K562 (cell line): ENCODE measurements at regions not wholly inside any gene's neighbourhood (a gene's known extent, or its start where the extent isn't known, plus 50 kb on each side); places are given as distances from the start of the nearest gene placed in this dataset.

Experiments used
- ATF3 ChIP-seq, 2 experiments: fragments of 450-650 bp in 1 of 2; sonication (generic) in 1 of 2; formaldehyde crosslinking in 1 of 2; IDR thresholded peaks in 1 of 2; conservative IDR thresholded peaks in 1 of 2; 2 replicates each; pipeline versions ENCODE4 v1.6.1 to v1.8.1; 2016 to 2023; ENCODE audit warnings: mild to moderate bottlenecking in 2 of 2, moderate library complexity in 2 of 2, inconsistent platforms in 1 of 2, missing genetic modification reagents in 1 of 2
- CTCF ChIP-seq, 3 experiments: IDR thresholded peaks in 2 of 3; conservative IDR thresholded peaks in 1 of 3; 2 replicates each; pipeline ENCODE4 v1.5.1; 2011 to 2012; ENCODE audit warnings: low read length in 3 of 3, mild to moderate bottlenecking in 3 of 3, control low read depth in 2 of 3, improper control_type of control experiment in 1 of 3, inconsistent platforms in 1 of 3, low read depth in 1 of 3, mixed read lengths in 1 of 3, moderate library complexity in 1 of 3; ENCODE audit not compliant: insufficient read depth in 2 of 3
- ESRRA ChIP-seq: fragments of 450-650 bp; IDR thresholded peaks from 2 replicates; pipeline ENCODE4 v1.6.1; 2014; ENCODE audit warnings: low read depth, mild to moderate bottlenecking, moderate library complexity, borderline replicate concordance
- PATZ1 ChIP-seq: fragments of 250-450 bp; sonication (Bioruptor Pico); IDR thresholded peaks from 2 replicates; pipeline ENCODE4 v1.5.0; 2020; ENCODE audit warnings: mild to moderate bottlenecking, borderline replicate concordance
- RAD21 ChIP-seq, 2 experiments: fragments of 250-450 bp in 1 of 2; fragments of 450-650 bp in 1 of 2; sonication (Bioruptor Pico) in 1 of 2; formaldehyde crosslinking in 1 of 2; IDR thresholded peaks in 1 of 2; conservative IDR thresholded peaks in 1 of 2; 2 replicates each; pipeline versions ENCODE4 v1.4.0 to v1.8.0; 2020 to 2022; ENCODE audit warnings: mild to moderate bottlenecking in 2 of 2, moderate library complexity in 1 of 2
- RBFOX2 ChIP-seq: fragments of 200-400 bp; formaldehyde crosslinking; IDR thresholded peaks from 2 replicates; pipeline ENCODE4 v1.6.1; 2017; ENCODE audit warnings: low read depth, mild to moderate bottlenecking, low read length, moderate library complexity
- SIN3A ChIP-seq, 2 experiments: fragments of 150-350 bp in 1 of 2; IDR thresholded peaks; 2 replicates each; pipeline ENCODE4 v1.6.1; 2011 to 2016; ENCODE audit warnings: borderline replicate concordance in 2 of 2, low read depth in 2 of 2, low read length in 2 of 2, mild to moderate bottlenecking in 2 of 2, moderate library complexity in 2 of 2; ENCODE audit not compliant: control insufficient read depth in 1 of 2
- ZFP91 ChIP-seq: sonication (generic); formaldehyde crosslinking; IDR thresholded peaks from 2 replicates; pipeline ENCODE4 v1.8.0; 2022; ENCODE audit warnings: mild to moderate bottlenecking, missing genetic modification reagents
- ZNF174 ChIP-seq: fragments of 250-450 bp; sonication (Bioruptor Pico); IDR thresholded peaks from 2 replicates; pipeline ENCODE4 v1.4.0; 2020; ENCODE audit warnings: mild to moderate bottlenecking

- TF ChIP-seq CTCF (IDR thresholded peaks at IDR 0.05 in 2 of 3, conservative IDR thresholded peaks at IDR 0.05 in 1 of 3; ENCODE audit: insufficient read depth in 2 of 3, low read depth in 1 of 3, low read length in 3 of 3) (no peak), RAD21 (CRISPR knock-in tag; conservative IDR thresholded peaks at IDR 0.05 in 1 of 2, IDR thresholded peaks at IDR 0.05 in 1 of 2) (no peak), SIN3A (IDR thresholded peaks at IDR 0.05; ENCODE audit: borderline replicate concordance in 2 of 2, control insufficient read depth in 1 of 2, low read depth in 2 of 2, low read length in 2 of 2) (no peak), RBFOX2 (no peak), ESRRA (no peak), ZNF174 (CRISPR knock-in tag) (no peak), ATF3 (IDR thresholded peaks at IDR 0.05) (no peak), ATF3 (CRISPR knock-in tag; conservative IDR thresholded peaks at IDR 0.05) (no peak), ZFP91 (no peak), PATZ1 (CRISPR knock-in tag) (no peak)
Observed at GRCh38 chr5:2193142-2193541, 310.4 kb upstream of the IRX4 start.
